HG02840 (cell line): ENCODE measurements at regions not wholly inside any gene's neighbourhood (a gene's known extent, or its start where the extent isn't known, plus 50 kb on each side); places are given as distances from the start of the nearest gene placed in this dataset.
"Not testable (repeated sequence)": the region's sequence is repeated elsewhere in the genome, so short reads cannot be mapped to it uniquely, and the experiment has no call there.

ENCODE experiments used
- ATAC-seq: cut with Tn5 transposase; IDR thresholded peaks from one replicate; pipeline ENCODE4 v1.9.1; 2021; ENCODE audit warnings: mild to moderate bottlenecking, moderate library complexity, moderate number of reproducible peaks; ENCODE audit not compliant: unreplicated experiment, low FRiP score

GRCh38 chrX:13189380-13189779, 130.5 kb downstream of the ATXN3L start:
- ATAC-seq = no peak

- ATAC-seq = no peak
Observed at GRCh38 chrX:13188731-13189309, 131.0 kb downstream of the ATXN3L start.

- ATAC-seq = not testable (repeated sequence)
Observed at GRCh38 chrX:13186643-13187042, 133.2 kb downstream of the ATXN3L start.

- no peak for ATAC-seq
Observed at GRCh38 chrX:13180807-13181206, 136.4 kb upstream of the FAM9C start.

GRCh38 chrX:13179586-13179985, 135.2 kb upstream of the FAM9C start:
- no peak for ATAC-seq

- ATAC-seq = no peak
Observed at GRCh38 chrX:13179100-13179499, 134.7 kb upstream of the FAM9C start.

GRCh38 chrX:13177921-13178566, 133.6 kb upstream of the FAM9C start:
- ATAC-seq = no peak

GRCh38 chrX:13175056-13175455, 130.6 kb upstream of the FAM9C start:
- no peak for ATAC-seq

- ATAC-seq = no peak
Observed at GRCh38 chrX:13170966-13171558, 126.6 kb upstream of the FAM9C start.

GRCh38 chrX:13169684-13170083, 125.3 kb upstream of the FAM9C start:
- ATAC-seq = no peak

- no peak for ATAC-seq
Observed at GRCh38 chrX:13168269-13168668, 123.8 kb upstream of the FAM9C start.

GRCh38 chrX:13167481-13168231, 123.2 kb upstream of the FAM9C start:
- ATAC-seq = no peak

- no peak for ATAC-seq
Observed at GRCh38 chrX:13165266-13166189, 121.1 kb upstream of the FAM9C start.

- no peak for ATAC-seq
Observed at GRCh38 chrX:13164611-13165010, 120.2 kb upstream of the FAM9C start.

- no peak for ATAC-seq
Observed at GRCh38 chrX:13162772-13163410, 118.5 kb upstream of the FAM9C start.

GRCh38 chrX:13159886-13160285, 115.5 kb upstream of the FAM9C start:
- ATAC-seq = no peak

GRCh38 chrX:13158911-13159310, 114.5 kb upstream of the FAM9C start:
- no peak for ATAC-seq

- not testable (repeated sequence) for ATAC-seq
Observed at GRCh38 chrX:13155550-13155949, 111.1 kb upstream of the FAM9C start.

- no peak for ATAC-seq
Observed at GRCh38 chrX:13153796-13154195, 109.4 kb upstream of the FAM9C start.
